K562 (cell line): ENCODE measurements at regions not wholly inside any gene's neighbourhood (a gene's known extent, or its start where the extent isn't known, plus 50 kb on each side); places are given as distances from the start of the nearest gene placed in this dataset.

Experiments
- ATAC-seq: fragments of 200-7000 bp; cut with Tn5 transposase; 3 replicates; pipeline ENCODE4 v1.9.1; 2020; ENCODE audit warnings: moderate library complexity
- BruUV-seq: library from RNA; stranded (reverse); fragments of 400-500 nt; replicated peaks from 2 replicates; lab custom pipeline; 2021; lab: Mats Ljungman, UMichigan
- CTCF ChIA-PET: fragments of 300-600 bp; formaldehyde crosslinking; extraction: SDS; loops from one replicate; lab custom pipeline; 2021; ENCODE audit warnings: low intra/inter-chr PET ratio; lab: Yijun Ruan, JAX
- POLR2A ChIA-PET: fragments of 300-600, 350-650 bp; sonication (Branson Sonifier 250); formaldehyde crosslinking; extraction: SDS; loops from one replicate; lab custom pipeline; 2021; ENCODE audit warnings: antibody characterized with exemption, inconsistent platforms; lab: Yijun Ruan, JAX
- DNase-seq, 4 experiments: peaks; one replicate each; pipeline versions ENCODE4 v3.0.0 to v3.0.0-alpha.2; 2011 to 2018; ENCODE audit warnings: low spot score in 3 of 4, mixed read lengths in 3 of 4; ENCODE audit errors: extremely low read depth in 1 of 4
- FAIRE-seq: peaks from 2 replicates; lab custom pipeline; 2011; peaks lifted over from hg19 to GRCh38; lab: Jason Lieb, UNC
- H2AFZ ChIP-seq: 2 replicates; pipeline ENCODE4 v1.6.0; 2011; ENCODE audit warnings: low read depth, low read length, control low read depth, inconsistent platforms
- H3K27ac ChIP-seq: fragments of 200-600 bp; 3 replicates; pipeline ENCODE4 v1.8.0; 2011; ENCODE audit warnings: low read depth, mild to moderate bottlenecking, control low read depth, inconsistent platforms, low read length, moderate library complexity, mixed read lengths; ENCODE audit errors: extremely low read depth
- H3K27me3 ChIP-seq, 2 experiments: fragments of 300-600 bp in 1 of 2; 2 replicates in 1 of 2; 3 replicates in 1 of 2; pipeline versions ENCODE4 v1.6.0 to v1.8.0; 2011; ENCODE audit warnings: inconsistent platforms in 2 of 2, low read length in 2 of 2, mild to moderate bottlenecking in 1 of 2, mixed read lengths in 1 of 2, moderate library complexity in 1 of 2; ENCODE audit not compliant: control insufficient read depth in 2 of 2, insufficient read depth in 2 of 2
- H3K36me3 ChIP-seq: fragments of 300-600 bp; 3 replicates; pipeline ENCODE4 v1.8.0; 2011; ENCODE audit warnings: mild to moderate bottlenecking, low read length, inconsistent platforms; ENCODE audit not compliant: control insufficient read depth, insufficient read depth
- H3K4me1 ChIP-seq, 2 experiments: fragments of 200-600 bp in 1 of 2; replicated peaks in 1 of 2; 2 replicates in 1 of 2; 3 replicates in 1 of 2; pipeline versions ENCODE4 v1.5.1 to v1.8.0; 2011; ENCODE audit warnings: inconsistent platforms in 2 of 2, low read length in 2 of 2, mild to moderate bottlenecking in 1 of 2, mixed read lengths in 1 of 2, moderate library complexity in 1 of 2; ENCODE audit not compliant: control insufficient read depth in 2 of 2, insufficient read depth in 2 of 2
- H3K4me2 ChIP-seq: 2 replicates; pipeline ENCODE4 v1.6.1; 2011; ENCODE audit warnings: low read length, control low read depth, inconsistent platforms, mixed read lengths; ENCODE audit not compliant: insufficient read depth
- H3K4me3 ChIP-seq: fragments of 200-600 bp; sonication (generic), shearing (Covaris generic); 2 replicates; pipeline ENCODE4 v1.5.1; 2016; ENCODE audit warnings: control low read depth, inconsistent platforms
- H3K79me2 ChIP-seq: fragments of 200-600 bp; 3 replicates; pipeline ENCODE4 v1.8.0; 2011; ENCODE audit warnings: low read length, inconsistent platforms; ENCODE audit not compliant: control insufficient read depth, insufficient read depth
- H3K9ac ChIP-seq, 2 experiments: 2 replicates each; pipeline versions ENCODE4 v1.6.0 to v1.6.1; 2011; ENCODE audit warnings: low read depth in 2 of 2, low read length in 2 of 2, control low read depth in 1 of 2, inconsistent platforms in 1 of 2, mild to moderate bottlenecking in 1 of 2, mixed read lengths in 1 of 2; ENCODE audit not compliant: insufficient read depth in 1 of 2
- H3K9me1 ChIP-seq: one replicate; pipeline ENCODE4 v1.6.0; 2011; ENCODE audit warnings: inconsistent platforms, mild to moderate bottlenecking, low read length, moderate library complexity; ENCODE audit not compliant: control insufficient read depth, insufficient read depth
- H3K9me3 ChIP-seq: replicated peaks from 2 replicates; pipeline ENCODE4 v1.5.1; 2011; ENCODE audit warnings: low read depth, low read length, inconsistent platforms; ENCODE audit not compliant: control insufficient read depth, insufficient read depth
- H4K20me1 ChIP-seq: replicated peaks from 2 replicates; pipeline ENCODE4 v1.6.1; 2011; ENCODE audit warnings: low read length, inconsistent platforms, mixed read lengths; ENCODE audit not compliant: control insufficient read depth, insufficient read depth
- C11orf30 ChIP-seq: fragments of 450-650 bp; IDR thresholded peaks from 2 replicates; pipeline ENCODE4 v1.6.1; 2016; ENCODE audit warnings: low read depth, mild to moderate bottlenecking
- CHAMP1 ChIP-seq: fragments of 450-650 bp; IDR thresholded peaks from 2 replicates; pipeline ENCODE4 v1.6.1; 2016; ENCODE audit warnings: mild to moderate bottlenecking
- MITF ChIP-seq: IDR thresholded peaks from 2 replicates; pipeline ENCODE4 v1.6.1; 2014; ENCODE audit warnings: antibody characterized with exemption
- NONO ChIP-seq, 2 experiments: fragments of 200-400 bp in 1 of 2; fragments of 450-650 bp in 1 of 2; formaldehyde crosslinking in 1 of 2; IDR thresholded peaks; 2 replicates each; pipeline ENCODE4 v1.6.1; 2017; ENCODE audit warnings: low read depth in 2 of 2, mild to moderate bottlenecking in 2 of 2, moderate library complexity in 2 of 2, low read length in 1 of 2
- POLR2A ChIP-seq: fragments of 450-650 bp; conservative IDR thresholded peaks from 2 replicates; pipeline ENCODE4 v1.6.1; 2016
- TAF1 ChIP-seq: IDR thresholded peaks from 2 replicates; pipeline ENCODE4 v1.6.1; 2011; ENCODE audit warnings: mild to moderate bottlenecking, low read length, moderate library complexity; ENCODE audit not compliant: insufficient read depth, control insufficient read depth, severe bottlenecking; ENCODE audit errors: extremely low read depth
- ZNF639 ChIP-seq, 2 experiments: fragments of 200-800 bp in 1 of 2; sonication (Bioruptor generic) in 1 of 2; sonication (generic) in 1 of 2; formaldehyde crosslinking in 1 of 2; IDR thresholded peaks in 1 of 2; conservative IDR thresholded peaks in 1 of 2; 2 replicates each; pipeline versions ENCODE4 v1.5.0 to v1.6.1; 2016 to 2020; ENCODE audit warnings: missing compliant biosample characterization in 1 of 2, missing genetic modification characterization in 1 of 2, missing genetic modification reagents in 1 of 2
- WGBS: fragments of 100-300 bp; shearing (Covaris generic); methylation state at CpG from one replicate; pipeline ENCODE4 v1.1.6; 2016; ENCODE audit warnings: low coverage, mixed read lengths; ENCODE audit not compliant: insufficient coverage; ENCODE audit errors: missing lambda C conversion rate; 5-methylcytosine and 5-hydroxymethylcytosine counted together
- in situ Hi-C: fragments of 300-500 bp; cut with MboI; formaldehyde crosslinking; loops from 4 replicates; pipeline ENCODE4 v1.15.0; 2018; ENCODE audit warnings: inconsistent platforms, mixed read lengths
- intact Hi-C: fragments of 100-400 bp; cut with micrococcal nuclease; formaldehyde crosslinking; loops from 2 replicates; pipeline ENCODE4 v1.14.2; 2022

- Histone ChIP-seq H2AFZ (no peak overlapping the region), H3K9me1 (no peaks in the 10 kb centered on the region), H3K79me2 (no peaks in the 10 kb centered on the region), H3K27ac (no peak overlapping the region), H3K9me3 (no peaks in the 10 kb centered on the region), H3K4me1 (no peaks in the 10 kb centered on the region), H3K36me3 (no peaks in the 10 kb centered on the region), H3K9ac (no peak overlapping the region), H3K4me3 (no peak overlapping the region), H3K27me3 (no peaks in the 10 kb centered on the region), H3K4me2 (no peak overlapping the region), H4K20me1 (no peaks in the 10 kb centered on the region)
- in situ Hi-C loops (no loop called here), intact Hi-C loops (no loop called here)
- no TSS peak for BruUV-seq
- FAIRE-seq = no peak
- no peak for DNase-seq
- no peak for ATAC-seq
- ChIA-PET POLR2A (no interaction called here), CTCF (no interaction called here)
- TF ChIP-seq C11orf30 = no peak
- TF ChIP-seq MITF = no peak
- TF ChIP-seq CHAMP1 = no peak
- TF ChIP-seq ZNF639 (CRISPR knock-in tag; conservative IDR thresholded peaks at IDR 0.05 in 1 of 2, IDR thresholded peaks at IDR 0.05 in 1 of 2) = no peak
- no peak for TF ChIP-seq TAF1
- TF ChIP-seq NONO (IDR thresholded peaks at IDR 0.05; ENCODE audit: low read depth in 2 of 2, low read length in 1 of 2) = no peak
- TF ChIP-seq POLR2A = no peak
- 3% methylated on average over 2 of the region's 2 CpGs for WGBS
Observed at GRCh38 chr11:28448186-28448585, 340.0 kb downstream of the METTL15 start.
